GM12878 (cell line): ENCODE measurements at regions not wholly inside any gene's neighbourhood (a gene's known extent, or its start where the extent isn't known, plus 50 kb on each side); places are given as distances from the start of the nearest gene placed in this dataset.

Experiments
- ATAC-seq: fragments of 200-7000 bp; cut with Tn5 transposase; 3 replicates; pipeline ENCODE4 v1.9.1; 2020; ENCODE audit warnings: mild to moderate bottlenecking, moderate library complexity
- BruUV-seq: library from RNA; stranded (reverse); fragments of 400-500 nt; replicated peaks from 2 replicates; lab custom pipeline; 2021; lab: Mats Ljungman, UMichigan
- CTCF ChIA-PET: fragments of 300-600 bp; sonication (Branson Sonifier 250); formaldehyde crosslinking; extraction: SDS; loops from one replicate; lab custom pipeline; 2021; ENCODE audit warnings: inconsistent platforms; lab: Yijun Ruan, JAX
- POLR2A ChIA-PET: fragments of 350-600 bp; formaldehyde crosslinking; extraction: SDS; loops from one replicate; lab custom pipeline; 2021; ENCODE audit warnings: inconsistent platforms; lab: Charles Lee
- RAD21 ChIA-PET: fragments of 300-600 bp; sonication (Branson Sonifier 250); formaldehyde crosslinking; loops from one replicate; lab custom pipeline; 2023; ENCODE audit warnings: antibody characterized with exemption; ENCODE audit not compliant: unreplicated experiment; lab: Charles Lee
- SMC1A ChIA-PET: fragments of 300-600 bp; sonication (Branson Sonifier 250); formaldehyde crosslinking; loops from one replicate; lab custom pipeline; 2023; ENCODE audit not compliant: unreplicated experiment, uncharacterized antibody; lab: Charles Lee
- DNase-seq: peaks from one replicate; pipeline ENCODE4 v3.0.0-alpha.2; 2011; ENCODE audit warnings: low read depth, low spot score
- FAIRE-seq: peaks from 3 replicates; lab custom pipeline; 2011; peaks lifted over from hg19 to GRCh38; lab: Jason Lieb, UNC
- H2AFZ ChIP-seq: 2 replicates; pipeline ENCODE4 v1.6.0; 2011; ENCODE audit warnings: low read depth, low read length, control low read depth; ENCODE audit not compliant: control insufficient read depth
- H3K27ac ChIP-seq: 2 replicates; pipeline ENCODE4 v1.5.1; 2011; ENCODE audit warnings: control low read depth; ENCODE audit not compliant: control insufficient read depth, insufficient read depth
- H3K27me3 ChIP-seq, 2 experiments: replicated peaks in 1 of 2; 2 replicates each; pipeline versions ENCODE4 v1.6.0 to v1.6.1; 2011; ENCODE audit warnings: low read length in 1 of 2; ENCODE audit not compliant: control insufficient read depth in 2 of 2, insufficient read depth in 2 of 2
- H3K36me3 ChIP-seq, 2 experiments: 2 replicates each; pipeline ENCODE4 v1.5.1; 2011; ENCODE audit warnings: low read length in 1 of 2; ENCODE audit not compliant: control insufficient read depth in 2 of 2, insufficient read depth in 2 of 2
- H3K4me1 ChIP-seq: 2 replicates; pipeline ENCODE4 v1.6.1; 2011; ENCODE audit warnings: mild to moderate bottlenecking, low read length, moderate library complexity, mixed read lengths; ENCODE audit not compliant: control insufficient read depth, insufficient read depth
- H3K4me2 ChIP-seq: 2 replicates; pipeline ENCODE4 v1.6.0; 2011; ENCODE audit warnings: control low read depth; ENCODE audit not compliant: control insufficient read depth, insufficient read depth
- H3K4me3 ChIP-seq: fragments of 200-600 bp; sonication (generic); 2 replicates; pipeline ENCODE4 v1.5.1; 2016
- H3K79me2 ChIP-seq: 2 replicates; pipeline ENCODE4 v1.6.0; 2011; ENCODE audit warnings: low read length; ENCODE audit not compliant: control insufficient read depth, insufficient read depth
- H3K9ac ChIP-seq: 2 replicates; pipeline ENCODE4 v1.8.0; 2011; ENCODE audit warnings: low read length, control low read depth, mixed read lengths; ENCODE audit not compliant: control insufficient read depth, insufficient read depth
- H3K9me3 ChIP-seq: replicated peaks from 3 replicates; pipeline ENCODE4 v1.5.1; 2011; ENCODE audit warnings: mild to moderate bottlenecking, low read length; ENCODE audit not compliant: control insufficient read depth, insufficient read depth
- H4K20me1 ChIP-seq: 2 replicates; pipeline ENCODE4 v1.6.0; 2011; ENCODE audit not compliant: control insufficient read depth, insufficient read depth
- ATF2 ChIP-seq: IDR thresholded peaks from 2 replicates; pipeline ENCODE4 v1.6.1; 2012; ENCODE audit warnings: low read length, inconsistent platforms
- ATF7 ChIP-seq: fragments of 450-650 bp; IDR thresholded peaks from 2 replicates; pipeline ENCODE4 v1.6.1; 2016; ENCODE audit warnings: low read depth, mild to moderate bottlenecking
- BACH1 ChIP-seq: fragments of 450-650 bp; IDR thresholded peaks from 2 replicates; pipeline ENCODE4 v1.6.1; 2017; ENCODE audit warnings: mild to moderate bottlenecking, borderline replicate concordance
- CHD1 ChIP-seq: IDR thresholded peaks from 2 replicates; pipeline ENCODE4 v1.6.1; 2012; ENCODE audit warnings: low read depth, low read length, improper control_type of control experiment
- CHD4 ChIP-seq: fragments of 200-600 bp; sonication (generic); IDR thresholded peaks from 2 replicates; pipeline ENCODE4 v1.6.1; 2016; ENCODE audit warnings: mild to moderate bottlenecking
- KDM1A ChIP-seq: fragments of 200-600 bp; sonication (generic); IDR thresholded peaks from 2 replicates; pipeline ENCODE4 v1.6.1; 2016; ENCODE audit warnings: borderline replicate concordance
- NFXL1 ChIP-seq: fragments of 450-650 bp; IDR thresholded peaks from 2 replicates; pipeline ENCODE4 v1.6.1; 2017; ENCODE audit warnings: antibody characterized with exemption, mild to moderate bottlenecking, borderline replicate concordance
- NR2C2 ChIP-seq: IDR thresholded peaks from 2 replicates; pipeline ENCODE4 v1.6.1; 2011; ENCODE audit warnings: borderline replicate concordance, low read depth; ENCODE audit not compliant: control insufficient read depth, insufficient read length
- PAX5 ChIP-seq: IDR thresholded peaks from 2 replicates; pipeline ENCODE4 v1.6.1; 2011; ENCODE audit warnings: low read depth, low read length, borderline replicate concordance
- POLR2AphosphoS2 ChIP-seq: IDR thresholded peaks from 2 replicates; pipeline ENCODE4 v1.6.1; 2011; ENCODE audit warnings: low read depth, mild to moderate bottlenecking, low read length, improper control_type of control experiment, moderate library complexity
- SMC3 ChIP-seq: IDR thresholded peaks from 2 replicates; pipeline ENCODE4 v1.6.1; 2011; ENCODE audit warnings: low read length, improper control_type of control experiment, borderline replicate concordance
- SRF ChIP-seq, 2 experiments: IDR thresholded peaks; 2 replicates each; pipeline ENCODE4 v1.6.1; 2011; ENCODE audit warnings: low read depth in 2 of 2, low read length in 2 of 2, mild to moderate bottlenecking in 1 of 2, moderate library complexity in 1 of 2
- WGBS: methylation state at CpG from one replicate; pipeline ENCODE4 v1.1.6; 2016; ENCODE audit warnings: low lambda C conversion rate; ENCODE audit not compliant: insufficient replicate concordance, insufficient coverage; ENCODE audit errors: missing lambda C conversion rate; 5-methylcytosine and 5-hydroxymethylcytosine counted together
- in situ Hi-C: fragments of 300-500 bp; cut with MboI; formaldehyde crosslinking; loops from 9 replicates; pipeline ENCODE4 v1.14.3; 2018; ENCODE audit warnings: mixed read lengths
- intact Hi-C: fragments of 100-400 bp; cut with micrococcal nuclease; formaldehyde crosslinking; loops from one replicate; pipeline ENCODE4 v1.14.2; 2022; ENCODE audit not compliant: unreplicated experiment
- TF ChIP-seq, protein P1 (sequence below): IDR thresholded peaks from 2 replicates; pipeline ENCODE4 v1.6.1; 2011; ENCODE audit warnings: low read depth, mild to moderate bottlenecking, low read length, moderate library complexity, borderline replicate concordance; ENCODE audit errors: extremely low read depth
- TF ChIP-seq, protein P2 (sequence below): IDR thresholded peaks from 2 replicates; pipeline ENCODE4 v1.6.1; 2012; ENCODE audit warnings: improper control_type of control experiment, low read depth, low read length; ENCODE audit not compliant: insufficient replicate concordance

- TF ChIP-seq, protein P1, sequence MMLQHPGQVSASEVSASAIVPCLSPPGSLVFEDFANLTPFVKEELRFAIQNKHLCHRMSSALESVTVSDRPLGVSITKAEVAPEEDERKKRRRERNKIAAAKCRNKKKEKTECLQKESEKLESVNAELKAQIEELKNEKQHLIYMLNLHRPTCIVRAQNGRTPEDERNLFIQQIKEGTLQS, result no peak
- TF ChIP-seq KDM1A (no peak), CHD1 (no peak), POLR2AphosphoS2 (no peak), SRF (IDR thresholded peaks at IDR 0.05; ENCODE audit: low read depth in 2 of 2, low read length in 2 of 2) (no peak), NR2C2 (no peak), ATF7 (no peak)
Observed at GRCh38 chr9:79222483-79222882, 349.3 kb upstream of the TLE4 start (continued).

- FAIRE-seq (no peak), DNase-seq (no peak), ATAC-seq (no peak)
- no peaks in the 10 kb centered on the region; the same call in 2 of the 3 replicates for H3K9me3 ChIP-seq
- CTCF ChIA-PET, result interaction anchor here (1.1 kb wide), 1 partner anchor 23 kb away, joined by 3 read pairs; no protein-coding TSS in a partner anchor
- H3K4me2 ChIP-seq, result no peak overlapping the region
- BruUV-seq, result no TSS peak
- SMC1A ChIA-PET, result interaction anchor here (0.6 kb wide), 2 partner anchors 9 to 816 kb away, joined by 3 read pairs; no protein-coding TSS in a partner anchor
- WGBS, result 39% methylated on average over 3 of the region's 3 CpGs
- TF ChIP-seq BACH1, result no peak
- TF ChIP-seq, protein P2, sequence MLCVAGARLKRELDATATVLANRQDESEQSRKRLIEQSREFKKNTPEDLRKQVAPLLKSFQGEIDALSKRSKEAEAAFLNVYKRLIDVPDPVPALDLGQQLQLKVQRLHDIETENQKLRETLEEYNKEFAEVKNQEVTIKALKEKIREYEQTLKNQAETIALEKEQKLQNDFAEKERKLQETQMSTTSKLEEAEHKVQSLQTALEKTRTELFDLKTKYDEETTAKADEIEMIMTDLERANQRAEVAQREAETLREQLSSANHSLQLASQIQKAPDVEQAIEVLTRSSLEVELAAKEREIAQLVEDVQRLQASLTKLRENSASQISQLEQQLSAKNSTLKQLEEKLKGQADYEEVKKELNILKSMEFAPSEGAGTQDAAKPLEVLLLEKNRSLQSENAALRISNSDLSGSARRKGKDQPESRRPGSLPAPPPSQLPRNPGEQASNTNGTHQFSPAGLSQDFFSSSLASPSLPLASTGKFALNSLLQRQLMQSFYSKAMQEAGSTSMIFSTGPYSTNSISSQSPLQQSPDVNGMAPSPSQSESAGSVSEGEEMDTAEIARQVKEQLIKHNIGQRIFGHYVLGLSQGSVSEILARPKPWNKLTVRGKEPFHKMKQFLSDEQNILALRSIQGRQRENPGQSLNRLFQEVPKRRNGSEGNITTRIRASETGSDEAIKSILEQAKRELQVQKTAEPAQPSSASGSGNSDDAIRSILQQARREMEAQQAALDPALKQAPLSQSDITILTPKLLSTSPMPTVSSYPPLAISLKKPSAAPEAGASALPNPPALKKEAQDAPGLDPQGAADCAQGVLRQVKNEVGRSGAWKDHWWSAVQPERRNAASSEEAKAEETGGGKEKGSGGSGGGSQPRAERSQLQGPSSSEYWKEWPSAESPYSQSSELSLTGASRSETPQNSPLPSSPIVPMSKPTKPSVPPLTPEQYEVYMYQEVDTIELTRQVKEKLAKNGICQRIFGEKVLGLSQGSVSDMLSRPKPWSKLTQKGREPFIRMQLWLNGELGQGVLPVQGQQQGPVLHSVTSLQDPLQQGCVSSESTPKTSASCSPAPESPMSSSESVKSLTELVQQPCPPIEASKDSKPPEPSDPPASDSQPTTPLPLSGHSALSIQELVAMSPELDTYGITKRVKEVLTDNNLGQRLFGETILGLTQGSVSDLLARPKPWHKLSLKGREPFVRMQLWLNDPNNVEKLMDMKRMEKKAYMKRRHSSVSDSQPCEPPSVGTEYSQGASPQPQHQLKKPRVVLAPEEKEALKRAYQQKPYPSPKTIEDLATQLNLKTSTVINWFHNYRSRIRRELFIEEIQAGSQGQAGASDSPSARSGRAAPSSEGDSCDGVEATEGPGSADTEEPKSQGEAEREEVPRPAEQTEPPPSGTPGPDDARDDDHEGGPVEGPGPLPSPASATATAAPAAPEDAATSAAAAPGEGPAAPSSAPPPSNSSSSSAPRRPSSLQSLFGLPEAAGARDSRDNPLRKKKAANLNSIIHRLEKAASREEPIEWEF, result no peak
- no peak for TF ChIP-seq SMC3
- TF ChIP-seq PAX5, result no peak
- no peak for TF ChIP-seq SRF (IDR thresholded peaks at IDR 0.05; ENCODE audit: low read depth in 2 of 2, low read length in 2 of 2)
- TF ChIP-seq NFXL1, result no peak
- no peak for TF ChIP-seq CHD4
- TF ChIP-seq ATF2, result no peak
- H3K4me3 ChIP-seq, result no peak overlapping the region
- no peaks in the 10 kb centered on the region for H3K4me1 ChIP-seq
- H4K20me1 ChIP-seq, result no peaks in the 10 kb centered on the region
- H2AFZ ChIP-seq, result no peak overlapping the region
- no peaks in the 10 kb centered on the region for H3K36me3 ChIP-seq
- no peak overlapping the region for H3K27ac ChIP-seq
- no peak overlapping the region for H3K9ac ChIP-seq
- in situ Hi-C loops, result no loop called here
- POLR2A ChIA-PET, result no interaction called here
- intact Hi-C loops, result loop anchor here (10.0 kb wide), 1 partner anchor 620 kb away; no protein-coding TSS in a partner anchor
- no peaks in the 10 kb centered on the region for H3K27me3 ChIP-seq
- no peaks in the 10 kb centered on the region for H3K79me2 ChIP-seq
- RAD21 ChIA-PET, result no interaction called here
Observed at GRCh38 chr9:79224672-79225433, 346.9 kb upstream of the TLE4 start.
